Stimulated activated CD4-positive, alpha-beta T cell treated with anti-CD3 and anti-CD28 coated beads, Interleukin-1b, Interleukin-23, amount 100 ng/mL, for 48 hours (primary cell): ENCODE measurements at regions not wholly inside any gene's neighbourhood (a gene's known extent, or its start where the extent isn't known, plus 50 kb on each side); places are given as distances from the start of the nearest gene placed in this dataset.

Experiments used
- DNase-seq: peaks from one replicate; pipeline ENCODE4 v3.0.0-alpha.2; 2020

DNA sequence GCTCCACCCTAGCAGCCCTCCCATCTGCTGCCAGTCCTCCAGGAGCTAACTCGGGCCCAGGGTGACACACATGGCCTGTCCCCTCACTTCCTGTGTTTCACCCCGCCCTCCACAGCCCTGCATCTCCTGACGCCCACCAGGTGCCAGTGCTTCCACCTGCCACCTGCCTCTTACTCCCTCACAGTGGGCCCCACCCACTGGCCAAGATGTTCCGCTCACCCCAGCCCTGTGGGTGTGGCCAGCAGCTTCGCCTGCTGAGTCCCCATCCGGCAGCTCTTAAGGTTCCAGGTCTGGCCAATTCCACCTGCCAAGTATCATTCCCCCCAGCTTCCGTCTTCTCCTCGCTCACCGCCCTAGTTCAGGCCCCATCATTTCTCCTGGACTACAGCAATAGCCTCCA lies 184.1 kb downstream of the MBOAT1 start:
- no peak for DNase-seq

DNA sequence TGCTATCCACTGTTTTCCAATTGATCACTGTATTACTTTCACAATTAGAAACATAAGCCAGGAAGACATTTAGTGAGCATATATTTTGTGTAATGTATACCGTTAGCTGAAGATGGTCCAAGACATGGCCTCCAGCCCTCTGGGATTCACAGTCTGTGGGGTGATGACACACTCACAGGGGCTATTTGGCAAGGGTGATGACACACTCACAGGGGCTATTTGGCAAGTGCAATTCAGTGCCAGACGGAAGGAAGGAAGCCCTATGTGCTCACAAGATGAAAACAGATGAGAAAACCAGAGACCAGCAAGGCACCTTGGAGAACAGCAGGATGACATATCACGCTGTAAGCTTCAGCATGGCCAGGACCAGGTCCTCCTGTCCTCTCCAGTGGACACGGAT lies 183.7 kb downstream of the MBOAT1 start:
- no peak for DNase-seq

DNA sequence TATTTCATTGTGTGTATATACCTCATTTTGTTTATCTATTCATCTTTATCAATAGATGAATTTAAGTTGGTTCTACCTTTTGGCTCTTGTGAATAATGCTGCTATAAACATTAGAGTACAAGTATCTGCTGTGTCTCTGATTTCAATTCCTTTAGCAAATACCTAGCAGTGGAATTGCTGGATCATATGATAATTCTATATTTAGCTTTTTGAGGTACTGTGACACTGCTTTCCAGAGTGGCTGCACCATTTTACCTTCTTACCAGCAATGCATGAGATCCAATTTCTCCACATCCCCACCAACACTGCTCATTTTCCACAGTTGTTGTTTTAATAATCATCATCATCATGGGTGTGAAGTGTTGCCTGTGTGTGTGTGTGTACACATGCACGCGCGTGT lies 182.3 kb downstream of the MBOAT1 start:
- DNase-seq = no peak

DNA sequence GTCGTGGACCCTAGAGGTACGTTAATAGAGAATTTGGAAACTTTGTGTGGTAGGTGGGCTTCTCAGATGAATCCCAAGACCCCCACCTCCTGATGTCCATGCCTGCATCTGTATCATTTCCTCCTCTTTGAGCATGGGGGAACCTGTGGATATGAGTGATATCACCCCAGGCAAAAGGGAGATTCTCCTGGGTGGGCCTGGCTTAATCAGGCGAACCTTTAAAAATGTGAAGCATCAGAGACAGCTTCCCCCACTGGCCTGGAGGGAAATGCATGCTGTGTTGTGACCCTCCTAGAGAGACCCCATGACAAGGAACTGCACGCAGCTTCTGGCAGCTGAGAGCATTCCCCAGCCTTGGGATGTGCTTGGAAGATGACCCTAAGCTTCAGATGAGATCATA lies 180.9 kb downstream of the MBOAT1 start:
- no peak for DNase-seq

DNA sequence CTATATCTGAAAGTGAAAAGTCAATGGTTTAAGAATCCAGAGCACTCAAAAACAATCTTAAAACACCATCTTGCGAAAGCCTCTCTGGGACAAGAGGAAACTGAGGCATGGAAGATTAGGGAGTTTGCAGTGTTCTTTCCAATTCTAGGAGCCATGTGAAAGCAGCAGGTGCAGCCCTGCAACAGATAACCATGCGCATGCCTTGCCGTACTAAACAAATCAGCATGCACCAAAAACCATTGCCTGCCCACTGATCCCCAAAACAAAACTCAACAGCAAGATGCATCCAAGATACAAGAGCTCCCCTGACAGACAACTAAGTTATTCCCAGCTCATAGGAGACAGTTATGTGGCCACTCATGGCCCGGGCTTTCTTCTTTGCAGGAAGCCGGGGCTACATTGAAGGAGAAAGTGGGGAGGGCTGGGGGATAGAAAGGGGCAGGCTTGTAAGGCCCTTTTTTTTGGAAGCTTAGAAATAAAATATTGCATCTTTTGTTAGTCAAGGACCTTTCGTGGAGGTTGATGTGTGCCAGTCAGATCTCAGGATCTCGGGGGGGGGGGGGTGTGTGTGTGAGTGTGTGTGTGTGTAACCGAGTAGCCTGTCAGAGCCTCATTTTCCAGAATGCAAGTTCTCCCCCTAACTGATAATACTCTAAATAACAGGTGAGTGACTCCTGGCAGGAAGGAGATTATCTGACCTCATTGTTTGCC lies 178.4 kb downstream of the MBOAT1 start:
- DNase-seq = no peak

DNA sequence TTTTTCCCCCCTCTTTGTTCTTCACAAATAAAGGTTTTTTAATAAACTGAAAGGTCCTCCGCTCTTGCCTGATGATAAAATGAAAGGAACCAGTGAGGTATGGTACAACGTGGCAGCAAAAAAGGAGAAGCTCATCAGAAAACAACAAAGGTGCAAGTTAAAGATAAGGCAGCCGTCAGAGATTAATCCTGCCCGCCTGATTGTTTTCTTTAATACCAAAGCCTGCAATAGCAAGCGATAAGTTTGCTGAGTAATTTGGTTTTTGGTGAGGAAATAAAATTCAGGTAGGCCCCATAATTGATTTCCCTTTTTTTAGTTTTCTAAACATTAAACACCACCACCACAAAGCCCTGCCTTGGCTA lies 177.9 kb downstream of the MBOAT1 start:
- DNase-seq = no peak

DNA sequence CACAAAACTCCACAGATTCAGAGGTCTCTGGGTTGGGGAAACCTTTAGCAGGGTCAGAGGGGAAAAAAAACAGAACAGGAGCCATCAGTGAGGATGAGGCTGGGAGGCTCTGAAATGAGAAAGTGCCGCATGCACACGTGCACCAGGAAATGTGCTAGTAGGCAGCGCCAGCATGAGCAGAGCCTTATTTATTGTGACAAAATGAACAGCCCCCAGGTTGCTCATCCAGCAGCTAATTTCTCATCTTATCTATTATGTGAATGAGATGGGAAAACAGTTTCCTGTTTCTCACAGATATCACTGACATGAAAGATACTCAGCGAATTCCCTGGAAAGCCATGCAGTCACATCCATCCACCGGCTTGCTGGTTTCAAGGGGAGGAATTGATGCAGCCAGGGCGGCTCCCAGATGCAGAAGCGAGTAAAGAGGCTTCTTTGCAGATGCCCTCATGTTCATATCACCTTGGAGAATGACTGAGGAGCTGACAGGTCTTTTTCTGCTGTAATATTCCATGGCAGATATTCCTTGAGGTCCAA lies 176.1 kb downstream of the MBOAT1 start:
- DNase-seq = no peak

DNA sequence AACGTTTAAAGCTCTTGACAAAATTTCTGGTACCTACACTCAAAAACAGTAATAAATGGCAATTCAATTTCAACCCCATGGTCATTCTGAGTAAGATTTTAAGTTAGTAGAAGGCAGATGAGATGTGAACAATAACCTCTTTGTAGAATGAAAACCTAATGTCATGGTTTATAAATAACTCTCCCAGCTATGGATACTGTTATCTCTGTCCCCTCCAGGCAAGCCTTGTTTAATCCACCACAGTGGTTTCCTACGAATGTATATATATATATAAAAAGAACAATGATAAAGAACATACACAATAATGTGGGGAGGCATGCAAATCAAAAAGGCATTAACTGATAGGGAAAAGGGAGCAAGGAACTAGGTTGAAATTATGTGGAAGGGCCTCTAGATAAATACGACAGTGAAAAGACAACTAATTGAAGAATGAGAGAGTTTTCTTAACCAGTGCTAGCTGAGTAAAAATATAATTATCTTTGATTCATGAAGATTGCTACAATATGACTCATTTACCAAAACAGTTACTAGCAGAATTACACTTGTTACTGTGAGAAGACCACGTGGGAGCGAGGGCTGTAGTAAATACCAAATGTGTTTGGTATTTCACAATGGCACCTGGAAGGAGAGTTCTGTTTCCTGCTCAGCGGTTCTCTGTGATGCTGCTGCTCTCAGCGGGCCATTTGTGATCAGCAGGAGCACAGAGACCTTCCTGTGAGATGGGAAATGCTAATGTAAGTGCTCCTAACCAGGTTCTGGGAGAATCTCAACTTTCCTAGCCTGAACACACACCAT lies 173.7 kb downstream of the MBOAT1 start:
- DNase-seq = no peak

DNA sequence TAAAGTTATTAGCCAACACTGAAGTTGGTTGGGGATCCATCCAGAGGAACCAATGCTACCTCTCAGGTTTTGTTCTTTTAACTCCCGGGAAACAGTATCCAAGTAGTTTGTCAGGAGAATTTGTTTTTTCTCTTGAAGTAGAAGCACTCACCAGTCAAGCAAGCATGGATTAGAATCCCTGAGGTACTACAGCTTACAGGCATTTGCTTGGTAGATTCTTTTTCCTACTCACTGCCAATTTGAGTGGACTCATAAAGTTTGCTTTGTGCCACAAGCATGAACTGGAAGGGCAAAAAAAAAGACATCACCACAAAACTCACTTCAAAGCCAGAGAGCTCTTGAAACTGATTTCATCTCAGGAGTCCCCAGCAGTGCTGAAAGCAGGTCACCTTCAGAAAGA lies 167.4 kb downstream of the MBOAT1 start:
- no peak for DNase-seq
